SK-N-SH treated with all-trans-retinoic acid at 6 μM for 48 hours (cell line): ENCODE measurements at regions not wholly inside any gene's neighbourhood (a gene's known extent, or its start where the extent isn't known, plus 50 kb on each side); places are given as distances from the start of the nearest gene placed in this dataset.

Experiments used
- ATAC-seq: fragments of 200-7000 bp; cut with Tn5 transposase; 3 replicates; pipeline ENCODE4 v1.9.1; 2020; ENCODE audit warnings: mild to moderate bottlenecking, moderate library complexity
- ARNTL ChIP-seq: fragments of 450-650 bp; formaldehyde crosslinking; IDR thresholded peaks from 2 replicates; pipeline ENCODE4 v1.5.0; 2020; ENCODE audit warnings: low read depth, mild to moderate bottlenecking, moderate library complexity, borderline replicate concordance
- BACH2 ChIP-seq: fragments of 250-450 bp; sonication (Bioruptor Pico); IDR thresholded peaks from 2 replicates; pipeline ENCODE4 v1.9.0; 2021; ENCODE audit warnings: mild to moderate bottlenecking, borderline replicate concordance
- CSDC2 ChIP-seq: fragments of 250-450 bp; sonication (Bioruptor Pico); IDR thresholded peaks from 2 replicates; pipeline ENCODE4 v1.5.0; 2020; ENCODE audit warnings: mild to moderate bottlenecking, moderate library complexity
- ESRRG ChIP-seq: fragments of 250-450 bp; sonication (Bioruptor Pico); IDR thresholded peaks from 2 replicates; pipeline ENCODE4 v1.6.1; 2021; ENCODE audit warnings: mild to moderate bottlenecking
- GLIS3 ChIP-seq: fragments of 250-450 bp; sonication (Bioruptor Pico); IDR thresholded peaks from 2 replicates; pipeline ENCODE4 v1.5.0; 2020; ENCODE audit warnings: mild to moderate bottlenecking, moderate library complexity
- ISL1 ChIP-seq: fragments of 250-450 bp; sonication (Bioruptor Pico); IDR thresholded peaks from 2 replicates; pipeline ENCODE4 v2.1.2; 2022; ENCODE audit warnings: mild to moderate bottlenecking, moderate library complexity
- OSR1 ChIP-seq: fragments of 250-450 bp; sonication (Bioruptor Pico); IDR thresholded peaks from 2 replicates; pipeline ENCODE4 v1.8.0; 2022; ENCODE audit warnings: moderate library complexity, mild to moderate bottlenecking, inconsistent platforms
- RARB ChIP-seq: fragments of 250-450 bp; sonication (Bioruptor Pico); IDR thresholded peaks from 2 replicates; pipeline ENCODE4 v1.8.0; 2021; ENCODE audit warnings: mild to moderate bottlenecking, moderate library complexity
- SNAI2 ChIP-seq: fragments of 250-450 bp; sonication (Bioruptor Pico); IDR thresholded peaks from 2 replicates; pipeline ENCODE4 v1.5.0; 2020; ENCODE audit warnings: mild to moderate bottlenecking, moderate library complexity
- TCF4 ChIP-seq: fragments of 250-450 bp; sonication (Bioruptor Pico); IDR thresholded peaks from 2 replicates; pipeline ENCODE4 v1.8.0; 2021; ENCODE audit warnings: mild to moderate bottlenecking, moderate library complexity, borderline replicate concordance
- ZC3H10 ChIP-seq: fragments of 250-450 bp; sonication (Bioruptor Pico); IDR thresholded peaks from 2 replicates; pipeline ENCODE4 v1.5.1; 2021; ENCODE audit warnings: mild to moderate bottlenecking, moderate library complexity
- ZFP3 ChIP-seq: fragments of 250-450 bp; sonication (Bioruptor Pico); IDR thresholded peaks from 2 replicates; pipeline ENCODE4 v1.5.0; 2020; ENCODE audit warnings: mild to moderate bottlenecking, moderate library complexity
- ZFP30 ChIP-seq: fragments of 450-650 bp; formaldehyde crosslinking; IDR thresholded peaks from 2 replicates; pipeline ENCODE4 v1.5.0; 2022; ENCODE audit warnings: mild to moderate bottlenecking, moderate library complexity
- ZNF70 ChIP-seq: fragments of 450-650 bp; formaldehyde crosslinking; IDR thresholded peaks from 2 replicates; pipeline ENCODE4 v1.5.0; 2020; ENCODE audit warnings: mild to moderate bottlenecking, moderate library complexity
- ZNF8 ChIP-seq: fragments of 450-650 bp; formaldehyde crosslinking; IDR thresholded peaks from 2 replicates; pipeline ENCODE4 v1.5.0; 2020; ENCODE audit warnings: mild to moderate bottlenecking, moderate library complexity
- TF ChIP-seq, protein P1 (sequence below): fragments of 250-450 bp; sonication (Bioruptor Pico); IDR thresholded peaks from 2 replicates; pipeline ENCODE4 v1.8.0; 2020; ENCODE audit warnings: mild to moderate bottlenecking, moderate library complexity, borderline replicate concordance
- TF ChIP-seq, protein P2 (sequence below): fragments of 250-450 bp; sonication (Bioruptor Pico); IDR thresholded peaks from 2 replicates; pipeline ENCODE4 v1.5.1; 2021; ENCODE audit warnings: mild to moderate bottlenecking, moderate library complexity
- TF ChIP-seq, protein P3 (sequence below): fragments of 250-450 bp; sonication (Bioruptor Pico); IDR thresholded peaks from 2 replicates; pipeline ENCODE4 v1.8.0; 2021; ENCODE audit warnings: low read depth, mild to moderate bottlenecking, moderate library complexity, borderline replicate concordance
- TF ChIP-seq, protein P4 (sequence below): fragments of 250-450 bp; sonication (Bioruptor Pico); IDR thresholded peaks from 2 replicates; pipeline ENCODE4 v1.5.1; 2020; ENCODE audit warnings: low read depth, mild to moderate bottlenecking, moderate library complexity

DNA sequence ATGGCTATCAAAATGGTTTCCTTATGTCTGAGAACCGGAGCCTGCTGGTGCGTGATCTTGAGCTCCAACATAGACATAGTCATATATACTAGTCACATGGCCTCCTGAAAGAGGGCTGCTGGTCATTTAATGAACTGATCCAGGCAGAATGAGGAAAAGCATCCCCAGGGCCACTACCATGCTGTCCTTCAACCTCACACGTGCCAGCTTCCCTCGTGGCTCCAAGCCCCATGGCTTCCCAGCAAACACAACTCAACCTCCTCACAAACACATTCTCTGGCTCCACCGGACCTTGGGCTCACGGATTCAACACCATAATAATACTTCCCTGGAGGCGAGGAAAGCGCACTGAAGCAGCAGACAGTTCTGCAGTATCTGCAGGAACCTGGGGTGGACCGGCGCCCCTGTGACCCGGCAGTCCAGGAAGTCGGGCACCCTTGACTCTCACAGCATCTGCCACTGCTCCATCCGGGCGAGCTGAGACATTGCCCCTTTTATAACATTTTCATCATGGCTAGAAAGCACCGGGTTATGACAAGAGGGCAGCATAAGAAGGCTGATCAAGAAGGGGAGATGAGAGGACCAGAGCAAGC lies 57.2 kb upstream of the CDH5 start:
- ATAC-seq: no peak
- no peak for TF ChIP-seq OSR1 (CRISPR knock-in tag)
- no peak for TF ChIP-seq ZC3H10 (CRISPR knock-in tag)
- no peak for TF ChIP-seq ARNTL (CRISPR knock-in tag)
- TF ChIP-seq RARB (CRISPR knock-in tag): no peak
- TF ChIP-seq ZFP3 (CRISPR knock-in tag): no peak
- TF ChIP-seq GLIS3: no peak
- TF ChIP-seq ESRRG (CRISPR knock-in tag): no peak
- no peak for TF ChIP-seq CSDC2 (CRISPR knock-in tag)
- no peak for TF ChIP-seq ZNF8
- no peak for TF ChIP-seq ISL1 (CRISPR knock-in tag)
- TF ChIP-seq ZNF70 (CRISPR knock-in tag): no peak
- TF ChIP-seq, protein P1, sequence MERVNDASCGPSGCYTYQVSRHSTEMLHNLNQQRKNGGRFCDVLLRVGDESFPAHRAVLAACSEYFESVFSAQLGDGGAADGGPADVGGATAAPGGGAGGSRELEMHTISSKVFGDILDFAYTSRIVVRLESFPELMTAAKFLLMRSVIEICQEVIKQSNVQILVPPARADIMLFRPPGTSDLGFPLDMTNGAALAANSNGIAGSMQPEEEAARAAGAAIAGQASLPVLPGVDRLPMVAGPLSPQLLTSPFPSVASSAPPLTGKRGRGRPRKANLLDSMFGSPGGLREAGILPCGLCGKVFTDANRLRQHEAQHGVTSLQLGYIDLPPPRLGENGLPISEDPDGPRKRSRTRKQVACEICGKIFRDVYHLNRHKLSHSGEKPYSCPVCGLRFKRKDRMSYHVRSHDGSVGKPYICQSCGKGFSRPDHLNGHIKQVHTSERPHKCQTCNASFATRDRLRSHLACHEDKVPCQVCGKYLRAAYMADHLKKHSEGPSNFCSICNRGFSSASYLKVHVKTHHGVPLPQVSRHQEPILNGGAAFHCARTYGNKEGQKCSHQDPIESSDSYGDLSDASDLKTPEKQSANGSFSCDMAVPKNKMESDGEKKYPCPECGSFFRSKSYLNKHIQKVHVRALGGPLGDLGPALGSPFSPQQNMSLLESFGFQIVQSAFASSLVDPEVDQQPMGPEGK: no peak
- TF ChIP-seq ZFP30 (CRISPR knock-in tag): no peak
- TF ChIP-seq BACH2 (CRISPR knock-in tag): no peak

DNA sequence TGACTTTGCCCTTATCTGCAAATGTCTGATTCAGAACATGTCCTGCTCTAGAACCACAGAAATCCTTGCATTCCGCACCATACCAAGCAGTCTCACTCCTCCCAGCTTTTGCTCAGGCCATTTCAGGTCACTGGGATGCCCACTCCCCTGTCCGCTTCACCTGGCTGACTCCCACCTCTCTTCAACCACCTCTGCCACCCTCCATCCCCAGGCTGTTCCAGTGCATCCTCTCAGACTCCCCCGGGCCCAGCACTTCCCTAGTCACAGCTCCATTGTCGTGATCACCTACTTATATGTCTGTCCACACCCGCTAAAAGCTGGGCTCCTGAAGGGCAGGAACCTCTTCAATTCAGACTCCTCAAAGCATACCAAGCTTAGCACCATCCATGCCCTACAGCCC lies 58.4 kb upstream of the CDH5 start:
- TF ChIP-seq, protein P2, sequence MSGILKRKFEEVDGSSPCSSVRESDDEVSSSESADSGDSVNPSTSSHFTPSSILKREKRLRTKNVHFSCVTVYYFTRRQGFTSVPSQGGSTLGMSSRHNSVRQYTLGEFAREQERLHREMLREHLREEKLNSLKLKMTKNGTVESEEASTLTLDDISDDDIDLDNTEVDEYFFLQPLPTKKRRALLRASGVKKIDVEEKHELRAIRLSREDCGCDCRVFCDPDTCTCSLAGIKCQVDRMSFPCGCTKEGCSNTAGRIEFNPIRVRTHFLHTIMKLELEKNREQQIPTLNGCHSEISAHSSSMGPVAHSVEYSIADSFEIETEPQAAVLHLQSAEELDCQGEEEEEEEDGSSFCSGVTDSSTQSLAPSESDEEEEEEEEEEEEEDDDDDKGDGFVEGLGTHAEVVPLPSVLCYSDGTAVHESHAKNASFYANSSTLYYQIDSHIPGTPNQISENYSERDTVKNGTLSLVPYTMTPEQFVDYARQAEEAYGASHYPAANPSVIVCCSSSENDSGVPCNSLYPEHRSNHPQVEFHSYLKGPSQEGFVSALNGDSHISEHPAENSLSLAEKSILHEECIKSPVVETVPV (CRISPR knock-in tag): no peak
- TF ChIP-seq ARNTL (CRISPR knock-in tag): no peak
- TF ChIP-seq, protein P3, sequence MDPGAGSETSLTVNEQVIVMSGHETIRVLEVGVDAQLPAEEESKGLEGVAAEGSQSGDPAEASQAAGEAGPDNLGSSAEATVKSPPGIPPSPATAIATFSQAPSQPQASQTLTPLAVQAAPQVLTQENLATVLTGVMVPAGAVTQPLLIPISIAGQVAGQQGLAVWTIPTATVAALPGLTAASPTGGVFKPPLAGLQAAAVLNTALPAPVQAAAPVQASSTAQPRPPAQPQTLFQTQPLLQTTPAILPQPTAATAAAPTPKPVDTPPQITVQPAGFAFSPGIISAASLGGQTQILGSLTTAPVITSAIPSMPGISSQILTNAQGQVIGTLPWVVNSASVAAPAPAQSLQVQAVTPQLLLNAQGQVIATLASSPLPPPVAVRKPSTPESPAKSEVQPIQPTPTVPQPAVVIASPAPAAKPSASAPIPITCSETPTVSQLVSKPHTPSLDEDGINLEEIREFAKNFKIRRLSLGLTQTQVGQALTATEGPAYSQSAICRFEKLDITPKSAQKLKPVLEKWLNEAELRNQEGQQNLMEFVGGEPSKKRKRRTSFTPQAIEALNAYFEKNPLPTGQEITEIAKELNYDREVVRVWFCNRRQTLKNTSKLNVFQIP (CRISPR knock-in tag): no peak
- TF ChIP-seq, protein P1: no peak
- no peak for TF ChIP-seq SNAI2 (CRISPR knock-in tag)
- no peak for TF ChIP-seq ESRRG (CRISPR knock-in tag)
- TF ChIP-seq TCF4: no peak
- no peak for TF ChIP-seq ZC3H10 (CRISPR knock-in tag)
- TF ChIP-seq, protein P4, sequence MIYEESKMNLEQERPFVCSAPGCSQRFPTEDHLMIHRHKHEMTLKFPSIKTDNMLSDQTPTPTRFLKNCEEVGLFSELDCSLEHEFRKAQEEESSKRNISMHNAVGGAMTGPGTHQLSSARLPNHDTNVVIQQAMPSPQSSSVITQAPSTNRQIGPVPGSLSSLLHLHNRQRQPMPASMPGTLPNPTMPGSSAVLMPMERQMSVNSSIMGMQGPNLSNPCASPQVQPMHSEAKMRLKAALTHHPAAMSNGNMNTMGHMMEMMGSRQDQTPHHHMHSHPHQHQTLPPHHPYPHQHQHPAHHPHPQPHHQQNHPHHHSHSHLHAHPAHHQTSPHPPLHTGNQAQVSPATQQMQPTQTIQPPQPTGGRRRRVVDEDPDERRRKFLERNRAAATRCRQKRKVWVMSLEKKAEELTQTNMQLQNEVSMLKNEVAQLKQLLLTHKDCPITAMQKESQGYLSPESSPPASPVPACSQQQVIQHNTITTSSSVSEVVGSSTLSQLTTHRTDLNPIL: no peak

DNA sequence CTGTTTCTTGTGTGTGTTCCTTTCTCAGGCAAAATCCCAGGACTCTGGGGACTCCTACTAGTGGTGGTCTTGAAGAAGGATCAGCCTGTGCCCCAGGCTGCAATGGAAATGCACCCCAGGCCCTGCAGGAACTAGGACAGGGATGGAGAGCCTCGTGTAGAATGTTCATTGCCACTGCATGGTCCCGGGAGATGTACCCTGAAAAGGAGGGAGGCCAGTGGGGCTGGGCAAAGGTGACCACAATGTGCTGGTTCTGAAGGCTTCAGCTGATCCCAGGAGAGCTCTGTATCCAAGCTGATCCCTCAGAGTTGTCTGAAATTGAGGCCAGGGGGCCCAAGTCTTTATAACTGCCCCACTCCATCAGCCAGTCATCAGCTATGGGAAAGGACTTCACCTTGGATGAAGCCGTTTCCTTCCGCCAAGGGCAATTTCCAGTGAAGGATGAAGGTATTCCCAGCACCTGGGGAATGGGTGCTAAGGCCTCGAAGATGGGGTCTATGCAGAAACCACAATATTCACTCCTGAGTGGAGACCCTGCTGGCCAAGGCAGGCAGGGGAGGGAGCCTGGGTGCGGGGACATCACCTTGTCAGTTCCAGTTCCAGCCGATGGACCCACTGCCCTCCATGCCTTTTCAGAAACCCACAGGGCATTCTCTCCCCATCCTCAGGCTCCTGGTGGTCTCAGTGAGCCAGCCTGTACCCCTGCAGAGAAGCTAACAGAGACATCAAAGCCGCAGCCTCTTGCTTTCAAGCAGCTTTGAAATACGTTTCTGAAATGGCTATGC lies 59.9 kb upstream of the CDH5 start:
- no peak for ATAC-seq
- TF ChIP-seq TCF4 (no peak), BACH2 (CRISPR knock-in tag) (no peak), ARNTL (CRISPR knock-in tag) (no peak), OSR1 (CRISPR knock-in tag) (no peak), ZFP30 (CRISPR knock-in tag) (no peak), ESRRG (CRISPR knock-in tag) (no peak), ZNF70 (CRISPR knock-in tag) (no peak), CSDC2 (CRISPR knock-in tag) (no peak), ZFP3 (CRISPR knock-in tag) (no peak), ZC3H10 (CRISPR knock-in tag) (no peak), RARB (CRISPR knock-in tag) (no peak)
- TF ChIP-seq, protein P2 (CRISPR knock-in tag): no peak
- TF ChIP-seq, protein P4: no peak
- TF ChIP-seq, protein P3 (CRISPR knock-in tag): no peak
- TF ChIP-seq, all 23 proteins: peak for 0

More for the DNA sequence above, 58.4 kb upstream of the CDH5 start:
- no peak for ATAC-seq
